Skin of body (tissue), 1 donor: ENCODE measurements at regions not wholly inside any gene's neighbourhood (a gene's known extent, or its start where the extent isn't known, plus 50 kb on each side); places are given as distances from the start of the nearest gene placed in this dataset.
"Not testable (repeated sequence)": the region's sequence is repeated elsewhere in the genome, so short reads cannot be mapped to it uniquely, and the experiment has no call there.

Source experiments
- DNase-seq: peaks from one replicate; lab custom pipeline; 2025; lab: John Stamatoyannopoulos, UW

- DNase-seq, result no peak
Observed at GRCh38 chr13:104510422-104510821, 1444.2 kb upstream of the SLC10A2 start.

GRCh38 chr13:104493502-104493901, 1427.3 kb upstream of the SLC10A2 start:
- DNase-seq, result not testable (repeated sequence)

GRCh38 chr13:104491916-104492315, 1425.7 kb upstream of the SLC10A2 start:
- DNase-seq, result no peak

DNA sequence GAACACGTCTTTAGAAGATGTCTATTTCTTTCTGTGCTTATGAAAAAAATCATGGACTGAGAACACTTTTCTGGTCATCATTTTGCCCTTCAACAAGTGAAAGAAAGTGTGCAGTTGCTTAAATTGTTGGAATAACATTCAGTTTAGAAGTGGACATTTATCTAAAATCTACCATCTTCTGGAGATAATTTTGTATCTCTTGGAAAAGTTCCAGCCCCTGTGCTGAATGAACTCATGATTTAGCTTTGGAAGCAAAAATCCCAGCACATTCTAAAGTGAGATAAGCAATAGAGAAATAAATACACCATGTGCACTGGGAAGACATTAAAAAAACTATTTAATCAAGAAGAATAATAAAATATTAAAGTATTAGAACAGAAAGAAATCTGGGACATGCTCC, 1420.8 kb upstream of the SLC10A2 start:
- DNase-seq, result no peak

DNA sequence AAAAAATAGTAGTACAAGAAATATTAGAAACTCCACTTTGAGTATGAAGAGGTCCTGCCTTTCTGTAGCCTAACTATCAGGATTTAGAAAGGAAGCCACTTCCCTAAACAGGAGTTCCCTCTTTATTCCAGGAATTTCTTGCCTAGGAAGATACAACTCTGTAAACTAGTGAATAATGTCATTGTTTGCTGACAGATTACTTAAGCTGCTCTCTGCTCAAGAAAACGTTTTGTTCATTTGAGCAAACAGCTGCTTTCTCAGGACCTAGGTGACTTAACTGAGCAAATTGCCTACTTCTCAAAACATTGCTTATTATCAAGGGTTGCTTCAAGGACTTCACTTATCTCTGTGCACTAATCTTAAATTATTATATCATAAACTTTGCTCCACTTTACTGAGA, 1419.4 kb upstream of the SLC10A2 start:
- DNase-seq, result no peak

DNA sequence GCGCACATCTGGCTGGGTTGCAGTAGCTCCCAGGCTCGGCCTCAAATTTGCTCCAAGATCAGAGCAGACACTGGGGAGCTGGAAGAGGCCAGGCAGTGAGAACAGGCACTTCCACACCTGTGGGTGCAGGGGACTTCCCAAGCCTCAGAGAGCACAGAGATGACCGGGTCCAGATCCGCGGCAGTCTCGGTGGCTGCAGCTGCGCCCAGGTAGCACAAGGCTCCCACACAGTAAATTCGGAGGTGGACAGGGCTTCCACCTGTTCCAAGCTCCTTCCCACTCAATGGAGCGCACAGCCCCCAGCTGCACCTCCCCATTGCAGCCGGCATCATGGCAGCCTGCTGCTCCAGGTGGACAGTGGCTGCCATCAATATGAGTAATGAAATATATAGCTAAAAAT, 1417.4 kb upstream of the SLC10A2 start:
- no peak for DNase-seq

DNA sequence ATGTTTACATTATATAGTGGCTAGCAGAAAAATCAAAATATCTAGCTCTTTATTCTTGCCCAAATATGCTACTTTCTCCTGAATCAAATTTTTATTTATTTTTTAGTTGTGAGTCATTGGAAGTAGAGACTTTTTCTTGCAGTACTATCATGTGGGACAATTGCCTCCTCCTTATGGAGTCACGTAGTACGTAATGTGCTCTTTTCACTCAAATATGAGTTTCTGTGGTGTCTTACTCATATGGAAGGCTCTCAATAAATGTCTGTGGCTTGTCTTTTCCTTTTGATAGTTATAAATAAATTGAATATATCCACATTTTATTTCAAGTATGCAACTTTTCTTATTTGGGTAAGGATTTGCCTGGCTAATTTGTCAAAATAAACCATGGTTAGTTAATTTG, 1411.0 kb upstream of the SLC10A2 start:
- DNase-seq, result no peak

DNA sequence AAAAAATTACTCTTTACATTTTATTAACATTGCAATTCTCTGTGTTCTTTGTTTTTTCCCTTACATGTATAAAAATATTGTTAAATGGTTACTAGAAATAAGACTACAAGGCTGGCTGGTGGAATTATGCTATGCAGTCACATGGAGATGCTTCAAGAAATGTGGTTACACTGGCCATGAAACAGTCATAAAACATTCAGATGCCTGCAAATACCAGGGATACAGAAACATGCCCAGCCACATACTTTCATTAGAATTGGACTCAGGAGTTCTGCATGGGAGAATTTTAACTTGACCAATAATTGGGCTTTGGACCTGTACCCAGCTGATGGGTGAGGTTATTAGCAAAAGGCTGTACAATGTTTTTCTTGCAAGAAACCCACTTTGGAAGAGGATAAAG, 1407.7 kb upstream of the SLC10A2 start:
- no peak for DNase-seq

- DNase-seq, result no peak
Observed at GRCh38 chr13:104466016-104466415, 1399.8 kb upstream of the SLC10A2 start.

DNA sequence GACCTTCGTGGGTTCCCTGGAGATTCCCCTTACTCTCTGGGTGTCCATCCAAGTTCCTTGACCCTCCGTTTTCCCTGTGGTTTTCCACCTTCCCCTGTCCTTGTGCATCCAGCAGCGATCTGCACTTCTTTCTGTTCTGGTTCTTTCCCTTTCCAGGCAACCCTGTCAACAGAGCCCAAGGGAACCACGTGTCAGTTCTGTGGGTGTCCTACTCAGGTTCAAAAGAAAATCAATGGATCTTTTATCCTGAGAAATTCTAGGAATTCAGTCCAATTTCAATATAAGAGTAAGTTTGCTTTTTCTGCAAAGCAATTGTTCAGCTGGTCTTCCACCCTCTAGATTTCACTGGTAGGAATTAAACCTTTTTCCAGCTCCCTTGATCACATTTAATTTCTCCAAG, 1394.8 kb upstream of the SLC10A2 start:
- no peak for DNase-seq

DNA sequence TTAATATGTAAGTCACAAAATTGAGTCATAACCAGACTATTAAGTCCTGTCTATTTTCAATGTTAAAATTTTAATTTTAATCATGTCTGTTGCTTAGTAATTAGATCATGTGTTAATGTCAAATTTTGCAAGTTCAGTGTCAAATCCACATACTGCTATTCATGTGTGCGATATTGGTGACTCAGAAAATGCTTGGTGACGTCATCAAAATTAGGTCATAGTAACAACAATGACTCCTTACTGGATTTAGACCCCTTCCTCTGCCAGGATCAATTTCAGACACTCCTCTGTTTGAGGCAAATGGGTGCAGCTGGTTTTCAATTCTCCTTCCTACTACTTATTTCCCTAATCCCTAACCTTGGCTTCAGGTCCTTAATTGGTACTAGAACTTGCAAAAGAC, 1394.3 kb upstream of the SLC10A2 start:
- no peak for DNase-seq

- DNase-seq, result no peak
Observed at GRCh38 chr13:104450006-104450405, 1383.8 kb upstream of the SLC10A2 start.

GRCh38 chr13:104447348-104447747, 1381.1 kb upstream of the SLC10A2 start:
- DNase-seq, result no peak

- DNase-seq, result no peak
Observed at GRCh38 chr13:104442536-104442935, 1376.3 kb upstream of the SLC10A2 start.

- no peak for DNase-seq
Observed at GRCh38 chr13:104436555-104436954, 1370.3 kb upstream of the SLC10A2 start.

DNA sequence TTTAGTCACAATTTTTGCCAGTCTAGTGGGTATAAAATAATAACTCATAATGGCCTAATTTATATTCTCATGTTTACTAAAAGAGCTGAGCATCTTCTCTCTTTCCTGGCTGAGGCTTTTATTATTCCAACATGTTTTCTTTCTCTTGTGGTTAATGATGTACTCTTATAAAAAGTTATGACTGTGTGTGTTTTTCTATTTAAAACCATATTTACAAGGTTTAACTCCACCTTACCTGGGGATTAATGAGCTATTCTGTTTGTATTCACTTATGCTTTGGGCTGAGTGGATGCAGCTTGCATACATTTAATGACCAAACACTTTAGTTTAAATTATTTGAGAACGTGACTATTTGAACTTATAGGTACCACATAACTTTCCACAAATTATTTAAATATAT, 1365.7 kb upstream of the SLC10A2 start:
- DNase-seq, result no peak

DNA sequence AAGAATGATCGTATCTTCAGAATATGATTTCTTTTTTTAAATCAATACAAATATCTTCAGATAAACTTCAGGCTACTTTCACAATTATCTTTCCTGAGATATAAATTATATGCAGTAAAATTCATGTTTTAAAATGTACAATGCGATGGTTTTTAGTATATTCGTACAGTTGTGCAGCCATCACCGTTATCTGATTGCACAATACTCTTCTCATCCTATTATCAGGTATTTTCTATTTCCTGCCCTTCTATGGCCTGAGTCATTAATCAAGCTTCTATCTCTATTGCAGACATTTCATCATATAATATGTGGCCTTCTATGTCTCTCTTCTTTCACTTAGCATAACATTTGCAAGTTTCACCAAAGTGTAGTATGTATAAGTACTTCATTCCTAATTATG, 1360.2 kb upstream of the SLC10A2 start:
- no peak for DNase-seq

- no peak for DNase-seq
Observed at GRCh38 chr13:104422668-104423067, 1356.5 kb upstream of the SLC10A2 start.

- no peak for DNase-seq
Observed at GRCh38 chr13:104416973-104417372, 1350.8 kb upstream of the SLC10A2 start.

GRCh38 chr13:104414771-104415170, 1348.6 kb upstream of the SLC10A2 start:
- DNase-seq, result no peak

- no peak for DNase-seq
Observed at GRCh38 chr13:104414181-104414580, 1348.0 kb upstream of the SLC10A2 start.

DNA sequence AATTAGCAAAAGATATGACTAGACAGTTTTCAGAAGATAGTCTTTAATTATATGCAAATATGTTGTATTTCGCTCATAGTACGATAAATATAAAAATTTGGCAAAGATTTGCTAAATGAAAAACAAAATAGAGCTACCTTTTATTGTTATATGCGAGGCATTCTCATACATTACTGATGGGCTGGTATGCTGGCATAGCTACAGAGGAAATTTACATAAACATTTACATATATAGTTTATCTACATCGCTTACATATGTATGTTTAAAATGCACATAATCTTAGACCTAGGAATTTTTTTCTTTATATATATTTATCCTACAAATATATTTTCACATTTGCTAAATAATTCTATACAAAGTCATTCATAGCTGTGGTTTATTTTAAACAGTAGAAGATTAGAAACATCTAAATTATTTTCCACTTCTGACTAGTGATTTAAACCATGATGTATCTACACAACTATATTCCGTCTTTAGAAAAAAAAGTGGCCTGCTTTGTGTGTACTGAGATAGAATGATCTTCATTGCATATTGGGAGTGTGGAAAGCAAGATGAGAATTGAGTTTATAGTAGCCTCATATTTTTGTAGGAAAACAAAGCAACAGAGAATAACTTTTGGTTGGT, 1345.0 kb upstream of the SLC10A2 start:
- DNase-seq, result no peak

DNA sequence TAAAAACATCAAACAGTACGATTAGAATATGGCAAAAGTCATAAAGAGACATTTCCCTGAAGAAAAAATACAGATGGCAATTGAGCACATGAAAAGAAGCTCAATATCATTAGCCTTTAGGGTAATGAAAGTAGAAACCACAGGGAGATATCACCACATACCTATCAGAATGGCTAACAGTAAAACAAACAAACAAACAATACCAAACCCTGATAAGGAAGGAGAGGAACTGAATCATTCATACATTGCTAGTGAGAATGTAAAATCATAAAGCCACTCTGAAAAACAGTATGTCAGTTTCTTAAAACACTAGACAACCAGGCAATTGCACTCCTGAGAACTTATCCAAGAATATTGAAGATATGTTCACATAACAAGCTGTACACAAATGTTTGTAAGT, 1342.5 kb upstream of the SLC10A2 start:
- no peak for DNase-seq

- no peak for DNase-seq
Observed at GRCh38 chr13:104404325-104404724, 1338.1 kb upstream of the SLC10A2 start.
